HG02798 (cell line): ENCODE measurements at regions not wholly inside any gene's neighbourhood (a gene's known extent, or its start where the extent isn't known, plus 50 kb on each side); places are given as distances from the start of the nearest gene placed in this dataset.
A peak's percentile ranks its signal among the peaks of the same experiment; 100 is the strongest.

Source experiments
- ATAC-seq: cut with Tn5 transposase; IDR thresholded peaks from one replicate; pipeline ENCODE4 v1.9.1; 2021; ENCODE audit warnings: mild to moderate bottlenecking; ENCODE audit not compliant: unreplicated experiment, poor library complexity

GRCh38 chr6:139927742-139928305, 553.4 kb upstream of the CITED2 start:
- ATAC-seq: no peak

DNA sequence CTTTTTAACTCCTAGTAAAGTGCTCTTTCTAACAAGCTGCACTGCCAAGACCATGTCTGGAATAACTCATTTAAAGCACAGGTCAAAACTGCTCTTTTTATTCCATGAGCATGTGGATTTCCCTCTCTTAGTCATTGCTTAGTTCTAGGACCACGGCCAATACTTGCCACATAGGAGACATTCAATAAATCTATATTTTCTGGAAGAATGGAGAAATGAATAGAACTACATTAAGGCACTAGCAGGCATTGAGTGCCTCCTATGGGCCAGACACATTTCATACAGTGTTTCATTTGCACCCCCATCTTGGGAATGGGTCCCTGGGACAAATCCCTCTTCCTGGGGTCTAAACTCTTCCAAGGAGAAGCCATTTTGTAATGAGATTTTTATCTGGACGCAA, 552.8 kb upstream of the CITED2 start:
- ATAC-seq: no peak

DNA sequence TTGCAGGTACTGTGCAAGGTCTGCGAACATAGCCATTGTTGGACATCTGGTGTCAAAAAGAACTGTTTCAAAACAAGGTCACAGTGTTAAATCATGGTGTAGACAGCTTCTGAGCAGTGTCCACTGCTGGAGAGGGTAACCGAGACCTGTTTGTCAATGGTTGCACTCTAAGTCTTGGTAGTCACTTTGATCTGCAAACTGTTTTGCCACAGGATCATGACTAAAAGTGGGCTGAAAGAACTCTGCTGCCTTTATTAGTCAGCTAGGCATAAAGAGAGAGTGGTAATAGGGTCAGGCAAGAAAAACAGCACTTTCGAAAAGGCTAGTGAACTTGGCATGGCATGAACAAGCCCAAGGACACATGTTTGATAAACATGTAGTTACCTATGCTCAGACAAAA, 552.3 kb upstream of the CITED2 start:
- no peak for ATAC-seq

DNA sequence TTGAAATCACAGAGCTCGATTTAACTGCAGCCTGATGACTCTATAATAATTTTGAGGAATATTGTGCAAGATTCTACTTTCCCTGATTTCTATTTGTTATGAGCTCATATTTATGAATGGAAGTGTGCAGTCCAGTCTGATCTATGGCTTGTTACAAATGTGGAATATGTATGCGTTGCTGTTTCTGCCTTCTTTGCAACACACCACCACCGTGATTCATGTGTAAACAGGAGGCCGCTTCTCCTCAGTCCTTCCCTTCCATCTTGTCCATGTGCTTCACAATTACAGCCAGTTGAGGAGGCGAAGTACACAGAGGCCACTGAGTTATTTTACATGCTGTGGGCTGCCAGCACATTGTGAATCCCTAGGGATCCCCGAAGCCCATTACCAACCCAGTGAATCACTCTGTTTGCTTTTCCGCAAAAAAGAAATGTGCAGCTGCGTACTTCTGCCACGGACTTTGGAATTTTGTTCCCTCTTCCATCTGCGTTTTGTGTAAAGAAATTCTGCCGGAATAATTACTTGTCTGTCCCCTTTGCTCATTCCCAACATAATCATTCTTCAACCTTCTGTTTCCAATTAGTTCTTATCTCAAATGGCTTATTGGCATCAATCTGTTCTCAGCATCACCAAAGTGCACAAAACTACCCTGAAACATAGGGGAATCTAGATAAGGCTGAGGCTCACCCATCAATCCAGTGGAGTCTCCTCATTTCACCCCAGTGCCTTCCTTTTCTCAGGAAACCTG, 551.6 kb upstream of the CITED2 start:
- no peak for ATAC-seq

- ATAC-seq: no peak
Observed at GRCh38 chr6:139923964-139924475, 549.6 kb upstream of the CITED2 start.

GRCh38 chr6:139922236-139922635, 547.8 kb upstream of the CITED2 start:
- ATAC-seq: no peak

DNA sequence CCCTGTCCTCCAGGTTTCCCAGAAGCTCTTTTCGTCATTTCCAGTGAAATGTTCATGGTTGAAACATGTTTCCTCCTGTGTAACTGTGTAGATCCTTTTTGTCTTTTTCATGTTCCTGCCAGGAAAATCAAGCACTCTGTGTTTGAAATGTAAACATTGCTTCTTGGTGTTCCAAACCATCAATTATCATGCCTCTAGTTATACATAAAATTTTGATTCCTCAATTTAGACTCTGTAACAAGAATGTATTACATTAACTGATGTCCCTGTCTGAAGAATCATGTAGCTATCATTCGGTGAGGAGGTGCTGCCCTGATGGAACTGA, 546.3 kb upstream of the CITED2 start:
- no peak for ATAC-seq

DNA sequence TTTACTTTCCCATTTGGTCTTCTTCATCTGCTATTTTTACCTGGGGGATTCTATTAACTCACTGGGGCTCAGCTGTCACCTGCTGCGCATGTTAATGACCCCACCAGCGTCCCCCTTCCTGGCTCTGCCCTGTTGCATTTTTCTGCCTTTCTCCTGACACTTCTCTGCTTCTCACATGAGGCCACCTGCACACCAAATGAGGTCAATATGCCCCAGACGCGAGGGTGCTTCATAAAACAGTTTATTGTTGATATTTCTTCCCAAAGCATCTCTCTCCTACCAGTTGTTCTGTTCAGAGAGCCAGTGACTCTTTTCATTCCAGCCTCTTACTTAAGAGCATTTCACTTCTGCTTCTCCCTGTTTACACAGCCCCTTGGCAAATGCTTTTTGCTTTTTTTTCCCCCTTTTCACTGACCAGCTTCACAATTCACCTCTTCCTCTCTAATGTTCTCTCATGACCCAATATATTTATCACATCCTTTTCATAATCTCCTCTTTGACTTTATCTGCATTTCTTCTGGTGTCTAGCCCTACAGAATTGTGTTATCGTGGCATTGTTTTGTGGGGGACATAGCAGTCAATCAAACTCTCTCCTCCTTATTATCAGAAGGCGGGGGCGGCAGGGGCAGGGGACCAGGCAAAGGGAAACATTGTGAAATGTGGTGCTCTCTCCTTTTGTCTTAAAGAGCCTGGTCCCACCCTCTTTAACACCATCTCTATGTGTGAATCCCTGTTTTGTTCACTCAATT, 545.8 kb upstream of the CITED2 start:
- no peak for ATAC-seq

GRCh38 chr6:139919107-139920026, 544.9 kb upstream of the CITED2 start:
- ATAC-seq: no peak

GRCh38 chr6:139917951-139918630, 543.6 kb upstream of the CITED2 start:
- ATAC-seq: no peak

DNA sequence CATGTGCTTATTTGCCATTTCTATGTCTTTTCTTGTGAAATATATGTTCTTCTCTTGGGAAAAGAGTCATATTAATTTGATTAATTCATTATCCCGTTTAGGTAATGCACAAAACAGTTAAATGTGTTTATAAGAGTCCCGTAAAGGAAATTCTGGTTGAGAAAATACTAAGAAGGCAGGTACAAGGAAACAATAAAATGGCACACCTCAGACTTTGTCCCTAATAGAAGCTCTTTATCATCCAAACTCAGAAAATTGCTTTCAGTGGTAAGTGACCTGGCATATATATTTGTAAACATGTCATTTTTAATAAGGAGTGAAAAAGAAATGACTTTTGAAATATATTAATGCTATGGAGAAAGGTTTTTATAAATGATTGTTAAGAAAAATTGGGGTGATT, 540.5 kb upstream of the CITED2 start:
- ATAC-seq: no peak

- ATAC-seq: no peak
Observed at GRCh38 chr6:139912735-139913400, 538.4 kb upstream of the CITED2 start.

DNA sequence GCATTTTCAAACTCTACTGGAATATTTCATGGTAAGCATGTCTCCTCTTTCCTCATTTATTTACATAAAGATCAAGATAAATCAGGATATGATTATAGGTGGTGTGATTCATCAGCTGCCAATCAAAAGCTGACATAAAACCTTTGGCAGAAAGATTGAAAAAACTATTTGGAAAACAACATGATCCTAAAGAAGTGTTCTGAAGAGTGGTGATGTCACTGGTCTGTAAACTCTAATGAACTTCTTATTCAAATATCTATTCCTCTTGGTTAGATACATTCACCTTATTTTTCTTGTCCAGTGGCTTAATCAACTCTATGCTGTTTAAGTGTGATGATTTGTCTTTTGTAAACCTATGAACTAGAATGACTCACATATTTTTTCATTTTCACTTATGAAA, 535.5 kb upstream of the CITED2 start:
- ATAC-seq: no peak

GRCh38 chr6:139905404-139906052, 531.1 kb upstream of the CITED2 start:
- ATAC-seq: no peak

DNA sequence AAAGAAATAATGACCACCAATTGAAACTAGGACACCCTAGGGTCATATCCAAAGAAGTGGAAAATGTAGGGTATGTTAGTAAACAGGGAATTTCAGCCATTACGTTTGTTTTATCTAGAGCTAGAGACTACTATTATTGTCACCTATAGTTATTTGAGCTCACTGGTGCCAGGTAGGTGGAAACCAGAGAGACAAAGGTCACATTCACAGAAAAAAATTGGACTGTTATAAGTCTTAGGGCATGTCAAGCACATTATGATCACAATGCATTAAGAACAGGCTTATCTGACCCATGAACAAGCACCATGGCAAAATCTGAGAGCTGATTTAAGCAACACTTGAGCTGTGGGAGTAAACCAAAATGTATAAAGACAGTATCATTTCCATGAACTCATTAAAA, 530.1 kb upstream of the CITED2 start:
- no peak for ATAC-seq

- no peak for ATAC-seq
Observed at GRCh38 chr6:139904158-139904533, 529.7 kb upstream of the CITED2 start.

DNA sequence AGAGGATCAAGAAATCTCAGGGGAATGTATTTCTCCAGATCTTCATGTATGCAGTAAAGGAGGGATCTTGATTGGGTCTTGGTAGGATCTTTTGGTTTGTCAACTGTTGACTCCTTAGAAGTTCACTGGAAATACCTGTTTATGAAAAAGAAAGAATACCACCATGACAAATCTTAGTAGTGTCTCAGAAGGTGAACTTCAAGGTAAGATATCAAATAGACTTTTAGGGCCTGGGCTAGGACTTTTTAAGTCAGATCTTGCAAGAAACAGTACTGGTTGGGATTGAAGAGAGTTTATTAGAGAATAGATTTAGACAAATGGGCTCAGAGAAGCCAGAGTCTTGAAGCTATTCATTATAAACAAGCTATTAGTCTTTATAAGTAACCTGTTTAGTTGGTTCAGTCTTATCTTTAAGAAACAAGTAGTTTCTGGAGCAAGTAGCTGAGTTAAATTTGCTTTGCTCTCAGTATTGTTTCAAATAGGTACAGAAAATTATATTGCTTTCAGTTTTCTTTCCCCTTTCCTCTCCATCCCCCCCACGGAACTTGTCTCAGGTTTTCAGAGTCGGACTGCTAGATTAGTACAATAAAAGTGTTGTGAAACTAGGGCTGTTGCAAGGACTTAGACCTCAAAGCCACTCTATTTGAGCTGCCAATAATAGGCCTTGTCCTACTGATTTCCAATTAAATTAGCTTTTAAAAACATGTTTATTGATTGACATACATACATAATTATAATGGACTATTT, 529.1 kb upstream of the CITED2 start:
- peak; percentile 99 for ATAC-seq

- no peak for ATAC-seq
Observed at GRCh38 chr6:139895205-139895793, 520.9 kb upstream of the CITED2 start.
